ENCODE measurements at regions not wholly inside any gene's neighbourhood (a gene's known extent, or its start where the extent isn't known, plus 50 kb on each side); places are given as distances from the start of the nearest gene placed in this dataset.
"Not testable (repeated sequence)": the region's sequence is repeated elsewhere in the genome, so short reads cannot be mapped to it uniquely, and the experiment has no call there.

DNA sequence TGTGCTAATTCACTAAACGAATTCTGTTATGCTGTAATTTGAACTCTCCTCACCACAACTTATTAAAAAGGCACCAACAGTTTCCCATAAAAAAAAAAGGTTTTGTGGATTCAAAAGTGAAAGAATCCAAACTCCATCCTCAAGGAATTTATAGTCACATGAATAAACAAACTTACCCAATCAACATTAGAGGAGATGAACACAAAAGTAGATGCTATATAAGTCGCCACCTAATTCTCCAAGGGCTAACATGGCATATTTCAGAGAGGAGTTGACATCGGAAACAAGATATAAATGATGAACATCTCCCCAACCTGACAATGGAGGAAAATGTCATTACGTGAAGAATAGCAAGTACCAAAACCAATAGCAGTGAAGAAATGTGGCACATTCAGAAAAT lies 265.5 kb upstream of the PRKD1 start:
- TF ChIP-seq, protein P1, sequence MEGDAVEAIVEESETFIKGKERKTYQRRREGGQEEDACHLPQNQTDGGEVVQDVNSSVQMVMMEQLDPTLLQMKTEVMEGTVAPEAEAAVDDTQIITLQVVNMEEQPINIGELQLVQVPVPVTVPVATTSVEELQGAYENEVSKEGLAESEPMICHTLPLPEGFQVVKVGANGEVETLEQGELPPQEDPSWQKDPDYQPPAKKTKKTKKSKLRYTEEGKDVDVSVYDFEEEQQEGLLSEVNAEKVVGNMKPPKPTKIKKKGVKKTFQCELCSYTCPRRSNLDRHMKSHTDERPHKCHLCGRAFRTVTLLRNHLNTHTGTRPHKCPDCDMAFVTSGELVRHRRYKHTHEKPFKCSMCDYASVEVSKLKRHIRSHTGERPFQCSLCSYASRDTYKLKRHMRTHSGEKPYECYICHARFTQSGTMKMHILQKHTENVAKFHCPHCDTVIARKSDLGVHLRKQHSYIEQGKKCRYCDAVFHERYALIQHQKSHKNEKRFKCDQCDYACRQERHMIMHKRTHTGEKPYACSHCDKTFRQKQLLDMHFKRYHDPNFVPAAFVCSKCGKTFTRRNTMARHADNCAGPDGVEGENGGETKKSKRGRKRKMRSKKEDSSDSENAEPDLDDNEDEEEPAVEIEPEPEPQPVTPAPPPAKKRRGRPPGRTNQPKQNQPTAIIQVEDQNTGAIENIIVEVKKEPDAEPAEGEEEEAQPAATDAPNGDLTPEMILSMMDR (IDR thresholded peaks at IDR 0.05; ENCODE audit: low read length, missing control alignments) = no peak
- H3K4me3 ChIP-seq (replicated peaks; ENCODE audit: low read depth, low read length) = no peak overlapping the region
- peak; percentile 3 for DNase-seq (ENCODE audit: low read depth)

DNA sequence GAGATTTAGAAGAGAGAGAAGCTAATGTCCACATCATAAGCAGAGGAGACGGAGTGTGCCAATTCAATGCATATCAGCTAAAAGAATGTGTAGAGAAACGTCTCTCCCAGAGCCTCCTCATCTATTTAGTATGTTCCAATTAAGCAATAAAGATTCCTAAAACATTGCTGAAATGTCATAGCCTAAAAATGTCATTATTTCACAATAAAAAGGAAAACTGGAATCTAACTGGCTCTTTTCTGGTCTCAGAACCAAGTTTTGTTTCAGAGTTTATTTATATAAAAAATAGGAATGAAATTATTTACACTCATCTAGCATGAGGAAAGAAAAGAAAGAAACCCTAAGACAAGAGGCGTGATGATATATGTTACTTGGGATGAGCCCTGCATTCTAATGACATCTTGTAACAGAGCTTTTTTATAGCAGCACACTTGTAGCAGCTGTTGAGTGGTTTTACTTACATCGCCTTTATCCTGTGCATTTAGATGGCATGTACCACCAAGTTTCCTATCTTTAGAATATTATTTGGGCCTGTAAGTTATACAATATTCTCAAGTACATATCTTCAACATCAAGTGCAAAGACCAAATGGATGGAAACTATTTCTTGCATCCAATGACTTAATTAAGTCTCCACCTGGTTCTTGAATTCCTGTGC lies 266.3 kb upstream of the PRKD1 start:
- TF ChIP-seq, protein P1 (IDR thresholded peaks at IDR 0.05; ENCODE audit: low read length, missing control alignments) = no peak
- peak; percentile 95 for DNase-seq (ENCODE audit: low read depth)
- no peak overlapping the region for H3K4me3 ChIP-seq (replicated peaks; ENCODE audit: low read depth, low read length)

DNA sequence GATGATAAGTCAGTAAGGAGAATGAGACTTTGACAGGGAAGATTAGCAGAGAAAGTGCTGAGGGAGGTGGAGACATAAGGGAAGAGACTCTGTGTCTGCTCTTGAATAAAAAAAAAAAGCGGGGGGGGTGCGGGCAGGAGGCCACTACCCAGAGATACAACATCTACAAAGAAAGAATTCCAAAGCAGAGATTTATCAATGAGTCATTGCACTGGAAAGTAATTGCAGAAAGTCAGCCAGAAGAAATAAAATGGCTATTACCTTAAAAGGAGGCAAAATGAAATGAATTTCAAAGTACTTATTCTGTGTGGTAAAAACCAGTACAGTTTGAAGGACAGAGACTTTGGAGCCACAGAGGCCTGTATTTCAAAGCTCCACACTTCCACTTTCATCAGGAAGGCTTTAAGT lies 267.1 kb upstream of the PRKD1 start:
- TF ChIP-seq, protein P1 (IDR thresholded peaks at IDR 0.05; ENCODE audit: low read length, missing control alignments) = no peak
- DNase-seq (ENCODE audit: low read depth) = peak; percentile 92
- no peak overlapping the region for H3K4me3 ChIP-seq (replicated peaks; ENCODE audit: low read depth, low read length)

DNA sequence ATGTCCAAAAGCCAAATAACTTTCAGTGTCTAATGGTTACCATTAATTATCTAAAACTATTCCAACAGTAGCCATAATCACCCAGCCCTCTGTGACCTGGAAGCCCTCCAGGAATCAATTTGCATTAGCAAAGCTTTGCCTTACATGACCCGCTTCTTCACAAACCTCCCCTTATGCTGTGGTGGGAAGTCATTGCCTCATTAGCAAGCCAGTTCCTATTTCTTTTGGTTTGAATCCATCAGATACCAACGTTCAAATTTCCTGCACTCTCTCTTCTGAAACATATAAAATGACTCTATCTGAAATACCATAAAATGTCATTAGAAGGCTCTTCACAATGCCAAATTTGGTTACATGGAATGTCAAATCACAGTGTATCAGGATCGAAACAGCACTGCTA lies 268.3 kb upstream of the PRKD1 start:
- TF ChIP-seq, protein P1 (IDR thresholded peaks at IDR 0.05; ENCODE audit: low read length, missing control alignments) = no peak
- no peak overlapping the region for H3K4me3 ChIP-seq (replicated peaks; ENCODE audit: low read depth, low read length)
- DNase-seq (ENCODE audit: low read depth) = peak; percentile 42

DNA sequence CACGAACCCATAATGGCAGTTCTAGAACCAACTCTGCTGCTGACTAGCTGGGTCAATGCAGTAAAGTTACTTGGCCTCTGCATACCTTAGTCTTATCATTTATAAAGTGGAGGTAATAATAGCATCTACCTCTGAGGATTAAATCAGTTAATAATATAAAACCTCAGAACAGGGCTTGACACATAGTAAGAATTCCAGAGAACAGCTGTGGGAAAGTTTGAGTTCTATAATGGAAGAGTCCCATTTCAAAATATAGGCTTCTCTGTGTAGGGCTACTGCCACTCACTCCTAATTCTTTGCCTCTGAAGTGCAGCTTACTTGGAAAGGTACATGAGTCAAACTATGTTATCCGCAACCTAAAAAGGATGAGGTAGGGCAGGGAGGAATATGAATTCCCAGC lies 269.2 kb upstream of the PRKD1 start:
- TF ChIP-seq, protein P1 (IDR thresholded peaks at IDR 0.05; ENCODE audit: low read length, missing control alignments) = no peak
- no peak overlapping the region for H3K4me3 ChIP-seq (replicated peaks; ENCODE audit: low read depth, low read length)
- DNase-seq (ENCODE audit: low read depth) = no peak

DNA sequence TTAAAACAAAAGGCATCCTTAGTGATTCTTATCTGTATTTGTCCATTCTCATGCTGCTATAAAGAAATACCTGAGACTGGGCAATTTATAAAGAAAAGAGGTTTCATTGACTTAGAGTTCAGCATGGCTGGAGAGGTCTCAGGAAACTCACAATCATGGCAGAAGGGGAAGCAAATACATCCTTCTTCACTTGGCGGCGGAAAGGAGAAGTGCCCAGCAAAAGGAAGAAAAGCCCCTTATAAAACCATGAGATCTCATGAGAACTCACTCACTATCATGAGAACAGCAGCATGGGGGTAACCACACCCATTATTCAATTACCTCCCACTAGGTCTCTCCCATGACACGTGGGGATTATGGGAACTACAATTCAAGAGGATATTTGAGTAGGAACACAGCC lies 271.1 kb upstream of the PRKD1 start:
- not testable (repeated sequence) for DNase-seq (ENCODE audit: low read depth); H3K4me3 ChIP-seq (replicated peaks; ENCODE audit: low read depth, low read length)

DNA sequence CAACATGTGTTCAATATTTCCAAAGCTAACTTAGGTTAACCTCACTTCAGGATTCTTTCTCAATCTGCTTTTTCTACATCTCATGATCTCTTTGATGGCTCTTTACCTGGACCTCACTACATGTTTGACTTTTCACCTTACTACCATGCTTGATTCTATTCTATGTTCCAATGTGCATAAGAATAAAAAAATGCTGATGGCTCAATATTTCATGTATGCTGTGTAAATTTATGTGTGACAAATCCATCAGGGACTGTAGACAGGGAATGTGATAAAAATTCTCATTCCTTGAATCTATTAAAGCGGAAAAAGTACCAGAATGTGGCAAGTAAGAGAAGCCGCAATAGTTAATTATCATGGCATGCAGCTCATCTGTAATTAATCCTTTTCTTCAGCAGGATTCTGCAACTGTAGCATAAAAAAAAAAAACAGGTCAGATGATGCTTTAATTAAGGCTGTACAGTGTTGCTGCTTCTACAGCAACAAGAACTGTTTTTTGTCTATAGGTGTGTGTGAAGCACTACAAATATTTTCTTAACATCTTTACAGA lies 276.9 kb upstream of the PRKD1 start:
- DNase-seq (ENCODE audit: low read depth) = no peak
- H3K4me3 ChIP-seq (replicated peaks; ENCODE audit: low read depth, low read length) = no peak overlapping the region
- TF ChIP-seq, protein P1 (IDR thresholded peaks at IDR 0.05; ENCODE audit: low read length, missing control alignments) = no peak

All from fibroblast of pulmonary artery (primary cell).